Testis (tissue), 2 donors: ENCODE measurements at regions not wholly inside any gene's neighbourhood (a gene's known extent, or its start where the extent isn't known, plus 50 kb on each side); places are given as distances from the start of the nearest gene placed in this dataset.

Experiments
- DNase-seq: peaks from one replicate; pipeline ENCODE4 v3.0.0-alpha.2; 2019
- H3K27ac ChIP-seq, 2 donors: fragments of 200-600 bp; sonication (generic); one replicate each; pipeline ENCODE4 v1.5.1; 2019
- H3K27me3 ChIP-seq: fragments of 200-600 bp; sonication (generic); one replicate; pipeline ENCODE4 v1.5.1; 2019
- H3K36me3 ChIP-seq: fragments of 200-600 bp; sonication (generic); one replicate; pipeline ENCODE4 v1.5.1; 2017; ENCODE audit warnings: low read depth; ENCODE audit errors: missing control alignments
- H3K4me1 ChIP-seq: fragments of 200-600 bp; sonication (generic); one replicate; pipeline ENCODE4 v1.5.1; 2019
- H3K4me3 ChIP-seq, 2 donors: fragments of 200-600 bp; sonication (generic); one replicate each; pipeline ENCODE4 v1.5.1; 2017 to 2019
- H3K9me3 ChIP-seq: fragments of 200-600 bp; sonication (generic); one replicate; pipeline ENCODE4 v1.5.1; 2017
- CTCF ChIP-seq, 3 experiments: fragments of 450-650 bp in 2 of 3; fragments of 200-600 bp in 1 of 3; sonication (generic) in 1 of 3; IDR thresholded peaks; one replicate each; pipeline ENCODE4 v1.5.1; 2016 to 2019; ENCODE audit warnings: antibody characterized with exemption in 3 of 3, mild to moderate bottlenecking in 2 of 3, moderate library complexity in 1 of 3
- POLR2A ChIP-seq: fragments of 450-650 bp; IDR thresholded peaks from one replicate; pipeline ENCODE4 v1.6.1; 2017; ENCODE audit warnings: antibody characterized with exemption, mild to moderate bottlenecking, moderate library complexity
- WGBS, 2 donors: methylation state at CpG; one replicate each; pipeline ENCODE4 v1.1.5; 2018; 5-methylcytosine and 5-hydroxymethylcytosine counted together
- intact Hi-C: fragments of 100-400 bp; cut with DNase I; formaldehyde crosslinking; loops from one replicate; pipeline ENCODE4 v1.15.1; 2023; ENCODE audit warnings: low total_unique reads

- no peaks in the 10 kb centered on the region for H3K4me1 ChIP-seq
- intact Hi-C loops = no loop called here
- no peaks in the 10 kb centered on the region for H3K27me3 ChIP-seq
- TF ChIP-seq CTCF (IDR thresholded peaks at IDR 0.05) (no peak), POLR2A (no peak)
- no peak overlapping the region for H3K4me3 ChIP-seq
- H3K27ac ChIP-seq = no peak overlapping the region
- no peaks in the 10 kb centered on the region for H3K9me3 ChIP-seq
- no peaks in the 10 kb centered on the region for H3K36me3 ChIP-seq
- no peak for DNase-seq
Measured at GRCh38 chr5:155546075-155546474, 532.5 kb downstream of the KIF4B start.

- Histone ChIP-seq H3K36me3 (no peaks in the 10 kb centered on the region), H3K4me1 (no peaks in the 10 kb centered on the region), H3K27me3 (no peaks in the 10 kb centered on the region), H3K27ac (no peak overlapping the region), H3K9me3 (no peaks in the 10 kb centered on the region), H3K4me3 (no peak overlapping the region)
- DNase-seq = no peak
- WGBS, 2 donors = 73 to 84% methylated on average over 3 of the region's 3 CpGs
- TF ChIP-seq POLR2A (no peak), CTCF (IDR thresholded peaks at IDR 0.05) (no peak)
- intact Hi-C loops = no loop called here
Measured at GRCh38 chr5:155554500-155554899, 540.9 kb downstream of the KIF4B start.

GRCh38 chr5:155556222-155556621 is 542.7 kb downstream of the KIF4B start:
- no peaks in the 10 kb centered on the region for H3K9me3 ChIP-seq
- no peaks in the 10 kb centered on the region for H3K36me3 ChIP-seq
- no peaks in the 10 kb centered on the region for H3K4me1 ChIP-seq
- TF ChIP-seq CTCF (IDR thresholded peaks at IDR 0.05) (no peak), POLR2A (no peak)
- H3K27ac ChIP-seq = no peak overlapping the region
- no peak overlapping the region for H3K4me3 ChIP-seq
- DNase-seq = no peak
- H3K27me3 ChIP-seq = no peaks in the 10 kb centered on the region
- intact Hi-C loops = no loop called here
- WGBS, 2 donors = 81 to 98% methylated on average over 1 of the region's 1 CpG

GRCh38 chr5:155556700-155557099 is 543.1 kb downstream of the KIF4B start:
- H3K27me3 ChIP-seq = no peaks in the 10 kb centered on the region
- no peak for DNase-seq
- H3K36me3 ChIP-seq = no peaks in the 10 kb centered on the region
- H3K4me1 ChIP-seq = no peaks in the 10 kb centered on the region
- TF ChIP-seq POLR2A (no peak), CTCF (IDR thresholded peaks at IDR 0.05) (no peak)
- no peak overlapping the region for H3K4me3 ChIP-seq
- intact Hi-C loops = no loop called here
- H3K9me3 ChIP-seq = no peaks in the 10 kb centered on the region
- no peak overlapping the region for H3K27ac ChIP-seq

GRCh38 chr5:155562158-155562557 is 548.6 kb downstream of the KIF4B start:
- no peaks in the 10 kb centered on the region for H3K9me3 ChIP-seq
- intact Hi-C loops = no loop called here
- no peak overlapping the region for H3K4me3 ChIP-seq
- no peaks in the 10 kb centered on the region for H3K27me3 ChIP-seq
- TF ChIP-seq POLR2A = no peak
- no peak for TF ChIP-seq CTCF (IDR thresholded peaks at IDR 0.05)
- 78 to 91% methylated on average over 3 of the region's 3 CpGs for WGBS, 2 donors
- no peak for DNase-seq
- H3K27ac ChIP-seq = no peak overlapping the region
- no peaks in the 10 kb centered on the region for H3K36me3 ChIP-seq
- no peaks in the 10 kb centered on the region for H3K4me1 ChIP-seq
